Bronchial epithelial cell (primary cell): ENCODE measurements at regions not wholly inside any gene's neighbourhood (a gene's known extent, or its start where the extent isn't known, plus 50 kb on each side); places are given as distances from the start of the nearest gene placed in this dataset.
"Not testable (repeated sequence)": the region's sequence is repeated elsewhere in the genome, so short reads cannot be mapped to it uniquely, and the experiment has no call there.

Experiments used
- DNase-seq: peaks from one replicate; pipeline ENCODE4 v3.0.0-alpha.2; 2010; ENCODE audit warnings: low read depth
- FAIRE-seq: peaks from 2 replicates; lab custom pipeline; 2011; peaks lifted over from hg19 to GRCh38; lab: Jason Lieb, UNC
- H3K27me3 ChIP-seq: 2 replicates; pipeline ENCODE4 v1.5.1; 2011; ENCODE audit warnings: low read length; ENCODE audit not compliant: control insufficient read depth, insufficient read depth
- H3K36me3 ChIP-seq: 2 replicates; pipeline ENCODE4 v1.5.1; 2011; ENCODE audit warnings: low read length; ENCODE audit not compliant: control insufficient read depth, insufficient read depth
- H3K4me3 ChIP-seq: 2 replicates; pipeline ENCODE4 v1.5.1; 2011; ENCODE audit warnings: mild to moderate bottlenecking, low read depth, low read length, control low read depth
- CTCF ChIP-seq: IDR thresholded peaks from 2 replicates; pipeline ENCODE4 v1.5.1; 2011; ENCODE audit warnings: mild to moderate bottlenecking, moderate library complexity, low read length, control low read depth, inconsistent platforms; ENCODE audit not compliant: insufficient read depth, severe bottlenecking

GRCh38 chrX:19204636-19205035, 82.4 kb upstream of the ADGRG2 start:
- H3K4me3 ChIP-seq, result no peak overlapping the region
- no peak for TF ChIP-seq CTCF
- H3K27me3 ChIP-seq, result no peaks in the 10 kb centered on the region
- no peaks in the 10 kb centered on the region for H3K36me3 ChIP-seq
- no peak for FAIRE-seq
- DNase-seq, result no peak

GRCh38 chrX:19212037-19212436, 89.8 kb upstream of the ADGRG2 start:
- FAIRE-seq, result no peak
- no peak for TF ChIP-seq CTCF
- H3K4me3 ChIP-seq, result no peak overlapping the region
- H3K27me3 ChIP-seq, result no peaks in the 10 kb centered on the region
- DNase-seq, result no peak
- no peaks in the 10 kb centered on the region for H3K36me3 ChIP-seq

- TF ChIP-seq CTCF, result no peak
- H3K27me3 ChIP-seq, result no peaks in the 10 kb centered on the region
- H3K4me3 ChIP-seq, result no peak overlapping the region
- no peaks in the 10 kb centered on the region for H3K36me3 ChIP-seq
- no peak for DNase-seq
- no peak for FAIRE-seq
These were observed 91.4 kb upstream of the ADGRG2 start for GRCh38 chrX:19213610-19214152.

- FAIRE-seq (no peak), DNase-seq (no peak)
- TF ChIP-seq CTCF, result no peak
- Histone ChIP-seq H3K27me3 (no peaks in the 10 kb centered on the region), H3K36me3 (no peaks in the 10 kb centered on the region), H3K4me3 (no peak overlapping the region)
These were observed 92.0 kb upstream of the ADGRG2 start for GRCh38 chrX:19214311-19214710.

- peak; percentile 30 for DNase-seq
- Histone ChIP-seq H3K4me3 (no peak overlapping the region), H3K36me3 (no peaks in the 10 kb centered on the region), H3K27me3 (no peaks in the 10 kb centered on the region)
- TF ChIP-seq CTCF, result peak; percentile 28
- no peak for FAIRE-seq
These were observed 103.6 kb upstream of the ADGRG2 start for GRCh38 chrX:19225909-19226308.

GRCh38 chrX:19229896-19230295, 107.6 kb upstream of the ADGRG2 start:
- H3K4me3 ChIP-seq, H3K36me3 ChIP-seq, DNase-seq, FAIRE-seq, H3K27me3 ChIP-seq: not testable (repeated sequence)
